OCI-LY3 (cell line): ENCODE measurements at regions not wholly inside any gene's neighbourhood (a gene's known extent, or its start where the extent isn't known, plus 50 kb on each side); places are given as distances from the start of the nearest gene placed in this dataset.

Experiments
- EZH2phosphoT487 ChIP-seq: fragments of 200-600 bp; shearing (Covaris generic); IDR thresholded peaks from 2 replicates; pipeline ENCODE4 v1.6.1; 2018; ENCODE audit warnings: antibody characterized with exemption, mixed run types, low read depth
- TF ChIP-seq, protein P1 (sequence below): fragments of 200-600, 300-600 bp; sonication (generic); IDR thresholded peaks from 2 replicates; pipeline ENCODE4 v1.5.1; 2014; ENCODE audit warnings: antibody characterized with exemption, low read length, low read depth

DNA sequence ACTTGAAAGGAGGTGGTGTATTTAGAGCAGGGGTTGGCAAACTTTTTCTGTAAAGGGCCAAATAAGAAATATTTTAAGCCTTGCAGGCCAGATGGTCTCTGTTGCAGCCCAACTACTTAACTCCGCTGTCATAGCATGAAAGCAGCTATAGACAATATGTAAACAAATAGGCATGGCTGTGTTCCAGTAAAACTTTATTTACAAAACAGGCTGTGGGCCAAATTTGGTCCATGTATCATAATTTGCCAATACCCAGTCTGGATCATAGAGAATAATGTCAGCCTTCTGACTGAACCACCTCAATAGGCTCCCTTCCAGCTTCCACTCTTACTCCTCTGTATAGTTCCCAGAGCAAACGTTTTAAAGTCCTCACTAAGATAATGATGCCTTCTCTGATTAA is 638.8 kb upstream of the CFAP20DC start:
- TF ChIP-seq, protein P1, sequence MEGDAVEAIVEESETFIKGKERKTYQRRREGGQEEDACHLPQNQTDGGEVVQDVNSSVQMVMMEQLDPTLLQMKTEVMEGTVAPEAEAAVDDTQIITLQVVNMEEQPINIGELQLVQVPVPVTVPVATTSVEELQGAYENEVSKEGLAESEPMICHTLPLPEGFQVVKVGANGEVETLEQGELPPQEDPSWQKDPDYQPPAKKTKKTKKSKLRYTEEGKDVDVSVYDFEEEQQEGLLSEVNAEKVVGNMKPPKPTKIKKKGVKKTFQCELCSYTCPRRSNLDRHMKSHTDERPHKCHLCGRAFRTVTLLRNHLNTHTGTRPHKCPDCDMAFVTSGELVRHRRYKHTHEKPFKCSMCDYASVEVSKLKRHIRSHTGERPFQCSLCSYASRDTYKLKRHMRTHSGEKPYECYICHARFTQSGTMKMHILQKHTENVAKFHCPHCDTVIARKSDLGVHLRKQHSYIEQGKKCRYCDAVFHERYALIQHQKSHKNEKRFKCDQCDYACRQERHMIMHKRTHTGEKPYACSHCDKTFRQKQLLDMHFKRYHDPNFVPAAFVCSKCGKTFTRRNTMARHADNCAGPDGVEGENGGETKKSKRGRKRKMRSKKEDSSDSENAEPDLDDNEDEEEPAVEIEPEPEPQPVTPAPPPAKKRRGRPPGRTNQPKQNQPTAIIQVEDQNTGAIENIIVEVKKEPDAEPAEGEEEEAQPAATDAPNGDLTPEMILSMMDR, result no peak
- no peak for TF ChIP-seq EZH2phosphoT487
